Body of pancreas (tissue), 4 donors: ENCODE measurements at regions not wholly inside any gene's neighbourhood (a gene's known extent, or its start where the extent isn't known, plus 50 kb on each side); places are given as distances from the start of the nearest gene placed in this dataset.

ENCODE experiments used
- ATAC-seq: fragments of 150-250 bp; one replicate; pipeline ENCODE4 v1.9.1; 2016
- DNase-seq, 4 donors: peaks; one replicate each; pipeline ENCODE4 v3.0.0-alpha.2; 2019
- H3K27ac ChIP-seq, 4 donors: fragments of 200-600 bp; sonication (generic); 1 replicate in 3 of 4; 2 replicates in 1 of 4; pipeline versions ENCODE4 v1.5.1 to v1.6.1; 2016 to 2019; ENCODE audit warnings: mild to moderate bottlenecking in 1 of 4, mixed read lengths in 1 of 4, moderate library complexity in 1 of 4
- H3K27me3 ChIP-seq, 2 donors: fragments of 200-600 bp; sonication (generic); one replicate each; pipeline ENCODE4 v1.6.0; 2016; ENCODE audit warnings: mild to moderate bottlenecking in 1 of 2
- H3K36me3 ChIP-seq, 2 donors: fragments of 200-600 bp; sonication (generic); replicated peaks in 1 of 2; 2 replicates each; pipeline ENCODE4 v1.5.1; 2016; ENCODE audit warnings: low read depth in 2 of 2; ENCODE audit not compliant: insufficient read depth in 1 of 2
- H3K4me1 ChIP-seq: fragments of 200-600 bp; sonication (generic); one replicate; pipeline ENCODE4 v1.6.0; 2016
- H3K4me3 ChIP-seq, 2 donors: fragments of 200-600 bp; sonication (generic); 1 replicate in 1 of 2; 2 replicates in 1 of 2; pipeline ENCODE4 v1.5.1; 2016 to 2019
- H3K9me3 ChIP-seq, 3 donors: fragments of 200-600 bp; sonication (generic); 1 replicate in 2 of 3; 2 replicates in 1 of 3; pipeline ENCODE4 v1.5.1; 2016
- POLR2A ChIP-seq, 3 donors: fragments of 450-650 bp; IDR thresholded peaks; one replicate each; pipeline ENCODE4 v1.6.1; 2016; ENCODE audit warnings: antibody characterized with exemption in 3 of 3, mild to moderate bottlenecking in 2 of 3
- WGBS, 2 donors: methylation state at CpG; one replicate each; pipeline ENCODE4 v1.1.5; 2017; 5-methylcytosine and 5-hydroxymethylcytosine counted together
- intact Hi-C: fragments of 100-400 bp; cut with DNase I; formaldehyde crosslinking; loops from one replicate; pipeline ENCODE4 v1.15.1; 2023
- TF ChIP-seq, protein P1 (sequence below), 7 experiments: fragments of 450-650 bp in 4 of 7; fragments of 200-600 bp in 3 of 7; sonication (generic) in 3 of 7; IDR thresholded peaks; one replicate each; pipeline ENCODE4 v1.5.1; 2016 to 2019; ENCODE audit warnings: antibody characterized with exemption in 7 of 7

DNA sequence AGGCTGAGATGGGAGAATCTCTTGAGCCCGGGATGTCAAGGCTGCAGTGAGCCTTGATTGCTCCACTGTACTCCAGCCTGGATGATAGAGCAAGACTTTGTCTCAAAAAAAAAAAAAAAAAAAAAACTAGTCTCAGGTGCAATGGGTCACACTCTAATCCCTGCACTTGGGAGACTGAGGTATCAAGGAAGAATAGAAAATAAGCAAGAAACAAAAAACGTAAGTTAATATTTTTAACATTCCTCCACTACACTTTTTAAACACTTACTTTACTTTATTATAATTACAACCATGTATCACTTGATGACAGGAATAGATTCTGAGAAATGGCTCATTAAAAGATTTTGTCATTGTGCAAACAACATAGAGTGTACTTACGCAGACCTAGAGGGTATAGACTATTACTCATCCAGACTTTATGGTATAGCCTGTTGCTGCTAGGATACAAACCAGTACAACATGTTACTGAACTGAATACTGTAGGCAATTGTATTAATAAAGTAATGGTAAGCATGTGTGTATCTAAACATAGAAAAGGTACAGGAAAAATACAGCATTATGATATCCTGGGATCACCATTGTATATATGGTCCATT, 1244.1 kb upstream of the ADGRL4 start:
- intact Hi-C loops = no loop called here
- Histone ChIP-seq H3K4me1 (no peaks in the 10 kb centered on the region), H3K9me3 (peaks cover 0 to 5% (median 0%) of the 10 kb centered on the region in 3 donors), H3K27ac (no peak overlapping the region), H3K4me3 (no peak overlapping the region), H3K27me3 (no peaks in the 10 kb centered on the region), H3K36me3 (no peaks in the 10 kb centered on the region)
- ATAC-seq (no peak), DNase-seq (no peak)
- TF ChIP-seq, protein P1, sequence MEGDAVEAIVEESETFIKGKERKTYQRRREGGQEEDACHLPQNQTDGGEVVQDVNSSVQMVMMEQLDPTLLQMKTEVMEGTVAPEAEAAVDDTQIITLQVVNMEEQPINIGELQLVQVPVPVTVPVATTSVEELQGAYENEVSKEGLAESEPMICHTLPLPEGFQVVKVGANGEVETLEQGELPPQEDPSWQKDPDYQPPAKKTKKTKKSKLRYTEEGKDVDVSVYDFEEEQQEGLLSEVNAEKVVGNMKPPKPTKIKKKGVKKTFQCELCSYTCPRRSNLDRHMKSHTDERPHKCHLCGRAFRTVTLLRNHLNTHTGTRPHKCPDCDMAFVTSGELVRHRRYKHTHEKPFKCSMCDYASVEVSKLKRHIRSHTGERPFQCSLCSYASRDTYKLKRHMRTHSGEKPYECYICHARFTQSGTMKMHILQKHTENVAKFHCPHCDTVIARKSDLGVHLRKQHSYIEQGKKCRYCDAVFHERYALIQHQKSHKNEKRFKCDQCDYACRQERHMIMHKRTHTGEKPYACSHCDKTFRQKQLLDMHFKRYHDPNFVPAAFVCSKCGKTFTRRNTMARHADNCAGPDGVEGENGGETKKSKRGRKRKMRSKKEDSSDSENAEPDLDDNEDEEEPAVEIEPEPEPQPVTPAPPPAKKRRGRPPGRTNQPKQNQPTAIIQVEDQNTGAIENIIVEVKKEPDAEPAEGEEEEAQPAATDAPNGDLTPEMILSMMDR (IDR thresholded peaks at IDR 0.05) = no peak
- WGBS, 2 donors = 61 to 70% methylated on average over 3 of the region's 3 CpGs

DNA sequence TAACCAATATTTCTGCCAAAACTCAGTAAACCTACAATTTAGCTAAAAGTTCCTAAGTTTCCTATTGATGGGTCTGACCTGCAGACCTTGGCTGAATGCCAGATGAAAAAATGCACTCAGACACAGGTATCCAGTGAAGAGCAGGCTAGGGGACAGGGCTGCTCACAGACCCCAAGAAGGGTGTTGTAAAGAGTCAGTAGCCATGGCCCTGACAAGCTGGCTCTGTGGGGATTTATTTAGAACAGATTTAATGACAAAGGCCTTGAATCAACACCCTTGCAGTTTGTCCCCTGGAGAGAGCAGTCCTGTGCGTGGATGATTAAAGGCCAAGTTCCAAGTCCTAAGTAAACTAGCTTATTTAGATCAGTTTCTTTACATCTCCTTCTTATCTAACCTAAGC, 1243.2 kb upstream of the ADGRL4 start:
- no peak for ATAC-seq
- Histone ChIP-seq H3K4me3 (no peak overlapping the region), H3K9me3 (peaks cover 0 to 5% (median 0%) of the 10 kb centered on the region in 3 donors), H3K27ac (no peak overlapping the region), H3K27me3 (no peaks in the 10 kb centered on the region), H3K36me3 (no peaks in the 10 kb centered on the region), H3K4me1 (no peaks in the 10 kb centered on the region)
- no peak for DNase-seq
- 43 to 50% methylated on average over 1 of the region's 1 CpG for WGBS, 2 donors
- no peak for TF ChIP-seq POLR2A (IDR thresholded peaks at IDR 0.05)
- TF ChIP-seq, protein P1 (IDR thresholded peaks at IDR 0.05) = no peak
- intact Hi-C loops = no loop called here

GRCh38 chr1:80248886-80249285, 1242.4 kb upstream of the ADGRL4 start:
- ATAC-seq = no peak
- intact Hi-C loops = no loop called here
- Histone ChIP-seq H3K27me3 (no peaks in the 10 kb centered on the region), H3K4me1 (no peaks in the 10 kb centered on the region), H3K9me3 (peaks cover 0 to 5% (median 0%) of the 10 kb centered on the region in 3 donors), H3K36me3 (no peaks in the 10 kb centered on the region), H3K4me3 (no peak overlapping the region), H3K27ac (no peak overlapping the region)
- DNase-seq = no peak
- TF ChIP-seq POLR2A (IDR thresholded peaks at IDR 0.05) = no peak
- TF ChIP-seq, protein P1 (IDR thresholded peaks at IDR 0.05) = no peak

DNA sequence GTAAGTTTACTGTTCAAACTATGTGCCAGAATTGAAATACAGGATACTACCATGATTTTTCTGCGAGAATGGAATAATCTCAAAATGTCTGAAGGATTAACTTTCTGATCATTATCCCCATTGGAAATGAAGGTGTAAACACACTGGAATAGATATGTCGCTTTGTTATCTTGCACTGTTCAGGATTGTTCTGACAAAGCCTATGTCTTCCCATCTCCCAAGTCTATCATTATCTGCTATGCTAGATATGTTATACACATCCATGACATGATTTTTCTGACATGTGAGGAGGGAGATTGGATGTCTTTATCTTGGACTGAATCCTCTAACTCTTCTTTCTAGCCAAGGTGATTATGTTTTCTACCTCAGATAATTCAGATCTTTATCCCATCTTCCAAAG, 1239.3 kb upstream of the ADGRL4 start:
- intact Hi-C loops = no loop called here
- Histone ChIP-seq H3K4me3 (no peak overlapping the region), H3K36me3 (no peaks in the 10 kb centered on the region), H3K27me3 (no peaks in the 10 kb centered on the region), H3K9me3 (peaks cover 0 to 5% (median 0%) of the 10 kb centered on the region in 3 donors), H3K4me1 (no peaks in the 10 kb centered on the region), H3K27ac (no peak overlapping the region)
- 69 to 72% methylated on average over 2 of the region's 2 CpGs for WGBS, 2 donors
- ATAC-seq (no peak), DNase-seq (no peak)
- TF ChIP-seq, protein P1 (IDR thresholded peaks at IDR 0.05) = no peak
- TF ChIP-seq POLR2A (IDR thresholded peaks at IDR 0.05) = no peak

DNA sequence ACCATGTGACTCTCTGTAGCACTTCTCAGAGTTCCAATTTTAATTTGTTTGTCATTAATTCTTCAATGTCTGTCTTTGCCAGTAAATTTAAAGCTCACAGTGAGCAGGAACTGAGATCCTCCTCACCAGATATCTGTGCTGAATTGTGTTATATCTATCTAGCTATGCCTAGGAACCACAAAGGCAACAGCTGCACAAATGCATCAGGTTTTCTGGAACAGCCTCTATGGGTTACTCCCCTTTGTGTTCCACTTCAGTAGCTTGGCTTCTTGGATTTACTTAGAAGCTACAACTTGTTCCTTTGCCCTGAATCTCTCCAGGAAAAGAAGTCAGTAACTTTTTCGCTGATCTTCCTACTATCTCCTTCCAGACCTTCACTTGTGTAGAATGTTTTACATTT, 1237.8 kb upstream of the ADGRL4 start:
- H3K9me3 ChIP-seq = no peaks in the 10 kb centered on the region
- no peak for DNase-seq

More for the DNA sequence above, 1237.8 kb upstream of the ADGRL4 start:
- 64 to 78% methylated on average over 1 of the region's 1 CpG for WGBS, 2 donors
- Histone ChIP-seq H3K27ac (no peak overlapping the region), H3K36me3 (no peaks in the 10 kb centered on the region), H3K4me3 (no peak overlapping the region), H3K4me1 (no peaks in the 10 kb centered on the region), H3K27me3 (no peaks in the 10 kb centered on the region)
- no peak for TF ChIP-seq POLR2A (IDR thresholded peaks at IDR 0.05)
- TF ChIP-seq, protein P1 (IDR thresholded peaks at IDR 0.05) = no peak
- ATAC-seq = no peak
- intact Hi-C loops = no loop called here
